OCI-LY1 (cell line): ENCODE measurements at regions not wholly inside any gene's neighbourhood (a gene's known extent, or its start where the extent isn't known, plus 50 kb on each side); places are given as distances from the start of the nearest gene placed in this dataset.

Source experiments
- H2AFZ ChIP-seq: fragments of 200-600 bp; sonication (generic), shearing (Covaris generic); 2 replicates; pipeline ENCODE4 v1.6.0; 2014; ENCODE audit warnings: antibody characterized with exemption, mild to moderate bottlenecking, low read length
- H3F3A ChIP-seq: fragments of 200-600 bp; sonication (generic), shearing (Covaris generic); 2 replicates; pipeline ENCODE4 v1.6.0; 2014; ENCODE audit warnings: mild to moderate bottlenecking, antibody characterized with exemption, low read length, moderate library complexity; ENCODE audit not compliant: insufficient read depth
- H3K27ac ChIP-seq: fragments of 200-600 bp; sonication (generic); 2 replicates; pipeline ENCODE4 v1.5.1; 2014; ENCODE audit warnings: low read length, mixed run types, mild to moderate bottlenecking, low read depth; ENCODE audit not compliant: poor library complexity, severe bottlenecking
- H3K27me3 ChIP-seq: fragments of 200-600 bp; sonication (generic); 2 replicates; pipeline ENCODE4 v1.6.0; 2014; ENCODE audit warnings: antibody characterized with exemption, mild to moderate bottlenecking, low read length, moderate library complexity; ENCODE audit not compliant: insufficient read depth
- H3K36me3 ChIP-seq: fragments of 200-600 bp; sonication (generic); 2 replicates; pipeline ENCODE4 v1.6.1; 2014; ENCODE audit warnings: mild to moderate bottlenecking, antibody characterized with exemption, low read length, moderate library complexity, mixed read lengths; ENCODE audit not compliant: insufficient read depth
- H3K4me1 ChIP-seq: fragments of 200-600 bp; sonication (generic); 2 replicates; pipeline ENCODE4 v1.5.1; 2014; ENCODE audit warnings: mild to moderate bottlenecking, low read length, moderate library complexity; ENCODE audit not compliant: insufficient read depth, severe bottlenecking
- H3K4me2 ChIP-seq: fragments of 200-600 bp; sonication (generic), shearing (Covaris generic); 2 replicates; pipeline ENCODE4 v1.6.1; 2014; ENCODE audit warnings: low read length
- H3K4me3 ChIP-seq: fragments of 200-600 bp; sonication (generic); 2 replicates; pipeline ENCODE4 v1.5.1; 2014; ENCODE audit warnings: low read length, low read depth, mild to moderate bottlenecking, mixed read lengths; ENCODE audit not compliant: poor library complexity, severe bottlenecking
- H3K79me2 ChIP-seq: fragments of 200-600 bp; shearing (Covaris generic); 2 replicates; pipeline ENCODE4 v1.6.1; 2016; ENCODE audit warnings: mixed run types, low read length, mixed read lengths; ENCODE audit not compliant: insufficient read depth
- H3K9ac ChIP-seq: fragments of 200-600 bp; sonication (generic), shearing (Covaris generic); 2 replicates; pipeline ENCODE4 v1.6.1; 2014; ENCODE audit warnings: mild to moderate bottlenecking, low read length, mixed read lengths
- H3K9me2 ChIP-seq: fragments of 200-600 bp; sonication (generic), shearing (Covaris generic); 2 replicates; pipeline ENCODE4 v1.6.1; 2014; ENCODE audit warnings: low read depth, mild to moderate bottlenecking, low read length, mixed read lengths
- H3K9me3 ChIP-seq: fragments of 200-600 bp; shearing (Covaris generic); 2 replicates; pipeline ENCODE4 v1.6.1; 2014; ENCODE audit warnings: low read length, mixed read lengths
- H4K20me1 ChIP-seq: fragments of 200-600 bp; sonication (generic), shearing (Covaris generic); 2 replicates; pipeline ENCODE4 v1.6.0; 2016; ENCODE audit warnings: mild to moderate bottlenecking, low read length; ENCODE audit not compliant: insufficient read depth
- CTCF ChIP-seq: fragments of 200-600 bp; sonication (generic), shearing (Covaris generic); IDR thresholded peaks from 2 replicates; pipeline ENCODE4 v1.5.1; 2017; ENCODE audit warnings: mild to moderate bottlenecking, antibody characterized with exemption, low read length, moderate library complexity, mixed read lengths
- EZH2 ChIP-seq: fragments of 200-600 bp; sonication (generic), shearing (Covaris generic); IDR thresholded peaks from 2 replicates; pipeline ENCODE4 v1.8.0; 2017; ENCODE audit warnings: borderline replicate concordance, mixed run types, mild to moderate bottlenecking, antibody characterized with exemption, low read length, moderate library complexity, mixed read lengths

GRCh38 chr3:110732420-110732819 is 339.2 kb upstream of the NECTIN3 start:
- TF ChIP-seq CTCF: no peak
- no peak for TF ChIP-seq EZH2
- H4K20me1 ChIP-seq: no peaks in the 10 kb centered on the region
- no peak overlapping the region for H3K4me2 ChIP-seq
- no peak overlapping the region for H3K4me3 ChIP-seq
- H3K27me3 ChIP-seq: no peaks in the 10 kb centered on the region
- H3K9me2 ChIP-seq: no peaks in the 10 kb centered on the region
- no peaks in the 10 kb centered on the region for H3K79me2 ChIP-seq
- H3K4me1 ChIP-seq: no peaks in the 10 kb centered on the region
- H3F3A ChIP-seq: no peaks in the 10 kb centered on the region
- no peak overlapping the region for H2AFZ ChIP-seq
- no peak overlapping the region for H3K9ac ChIP-seq
- no peak overlapping the region for H3K27ac ChIP-seq
- no peaks in the 10 kb centered on the region for H3K36me3 ChIP-seq
- no peaks in the 10 kb centered on the region for H3K9me3 ChIP-seq

- Histone ChIP-seq H3K36me3 (no peaks in the 10 kb centered on the region), H2AFZ (no peak overlapping the region)
These were observed 338.6 kb upstream of the NECTIN3 start for GRCh38 chr3:110733045-110733444.

GRCh38 chr3:110734524-110734923 is 337.1 kb upstream of the NECTIN3 start:
- no peaks in the 10 kb centered on the region for H3K4me1 ChIP-seq
- no peak for TF ChIP-seq EZH2
- no peak for TF ChIP-seq CTCF
- H3K9ac ChIP-seq: no peak overlapping the region
- H3K36me3 ChIP-seq: no peaks in the 10 kb centered on the region
- no peak overlapping the region for H3K4me3 ChIP-seq
- no peaks in the 10 kb centered on the region for H3F3A ChIP-seq
- no peaks in the 10 kb centered on the region for H3K9me2 ChIP-seq
- H3K4me2 ChIP-seq: no peak overlapping the region
- H2AFZ ChIP-seq: no peak overlapping the region
- H4K20me1 ChIP-seq: no peaks in the 10 kb centered on the region
- H3K27me3 ChIP-seq: no peaks in the 10 kb centered on the region
- H3K79me2 ChIP-seq: no peaks in the 10 kb centered on the region
- no peak overlapping the region for H3K27ac ChIP-seq
- H3K9me3 ChIP-seq: no peaks in the 10 kb centered on the region

More at GRCh38 chr3:110733045-110733444, 338.6 kb upstream of the NECTIN3 start:
- Histone ChIP-seq H3K4me2 (no peak overlapping the region), H3K4me3 (no peak overlapping the region), H3K27me3 (no peaks in the 10 kb centered on the region), H3K27ac (no peak overlapping the region), H3K9me2 (no peaks in the 10 kb centered on the region), H4K20me1 (no peaks in the 10 kb centered on the region), H3K9me3 (no peaks in the 10 kb centered on the region), H3F3A (no peaks in the 10 kb centered on the region), H3K9ac (no peak overlapping the region), H3K79me2 (no peaks in the 10 kb centered on the region), H3K4me1 (no peaks in the 10 kb centered on the region)
- no peak for TF ChIP-seq CTCF
- TF ChIP-seq EZH2: no peak
